Loucy (cell line): ENCODE measurements at regions not wholly inside any gene's neighbourhood (a gene's known extent, or its start where the extent isn't known, plus 50 kb on each side); places are given as distances from the start of the nearest gene placed in this dataset.

ENCODE experiments used
- H2AFZ ChIP-seq: fragments of 200-600 bp; sonication (generic); 2 replicates; pipeline ENCODE4 v1.6.0; 2016; ENCODE audit warnings: antibody characterized with exemption, mild to moderate bottlenecking, low read length, moderate library complexity
- H3F3A ChIP-seq: fragments of 200-600 bp; 2 replicates; pipeline ENCODE4 v1.6.0; 2016; ENCODE audit warnings: antibody characterized with exemption, low read depth, mild to moderate bottlenecking
- H3K27me3 ChIP-seq: fragments of 200-600 bp; sonication (generic); 2 replicates; pipeline ENCODE4 v1.6.1; 2014; ENCODE audit warnings: low read length, mild to moderate bottlenecking; ENCODE audit not compliant: insufficient read depth, poor library complexity, severe bottlenecking
- H3K36me3 ChIP-seq: fragments of 200-600 bp; sonication (generic); 2 replicates; pipeline ENCODE4 v1.6.1; 2016; ENCODE audit warnings: low read length; ENCODE audit not compliant: insufficient read depth
- H3K4me1 ChIP-seq: fragments of 200-600 bp; sonication (generic); 2 replicates; pipeline ENCODE4 v1.5.1; 2014; ENCODE audit warnings: low read length, mild to moderate bottlenecking; ENCODE audit not compliant: insufficient read depth, poor library complexity, severe bottlenecking
- H3K4me2 ChIP-seq: fragments of 200-600 bp; sonication (generic); 2 replicates; pipeline ENCODE4 v1.6.0; 2014; ENCODE audit warnings: antibody characterized with exemption, low read length, low read depth, mild to moderate bottlenecking; ENCODE audit not compliant: poor library complexity, severe bottlenecking
- H3K4me3 ChIP-seq: fragments of 200-600 bp; sonication (generic); 2 replicates; pipeline ENCODE4 v1.5.1; 2014; ENCODE audit warnings: low read length, mild to moderate bottlenecking, mixed read lengths; ENCODE audit not compliant: poor library complexity, severe bottlenecking
- H3K79me2 ChIP-seq: fragments of 200-600 bp; sonication (generic); 2 replicates; pipeline ENCODE4 v1.6.1; 2014; ENCODE audit warnings: low read length; ENCODE audit not compliant: insufficient read depth
- H3K9ac ChIP-seq: fragments of 200-600 bp; sonication (generic); 2 replicates; pipeline ENCODE4 v1.6.0; 2014; ENCODE audit warnings: mild to moderate bottlenecking, low read depth, low read length, moderate library complexity; ENCODE audit not compliant: poor library complexity, severe bottlenecking
- H3K9me2 ChIP-seq: fragments of 200-600 bp; sonication (generic); replicated peaks from 2 replicates; pipeline ENCODE4 v1.6.1; 2016; ENCODE audit warnings: low read depth, low read length, mixed read lengths
- H3K9me3 ChIP-seq: fragments of 200-600 bp; sonication (generic); 2 replicates; pipeline ENCODE4 v1.6.1; 2014; ENCODE audit warnings: mild to moderate bottlenecking, antibody characterized with exemption, low read length, low read depth; ENCODE audit not compliant: insufficient read depth
- H4K20me1 ChIP-seq: fragments of 200-600 bp; sonication (generic); 2 replicates; pipeline ENCODE4 v1.6.0; 2014; ENCODE audit warnings: antibody characterized with exemption, low read length, mild to moderate bottlenecking; ENCODE audit not compliant: insufficient read depth, poor library complexity, severe bottlenecking
- CTCF ChIP-seq: fragments of 200-600 bp; sonication (generic); conservative IDR thresholded peaks from 2 replicates; pipeline ENCODE4 v1.5.1; 2014; ENCODE audit warnings: mild to moderate bottlenecking, antibody characterized with exemption, low read length
- EZH2phosphoT487 ChIP-seq: fragments of 200-600 bp; IDR thresholded peaks from 2 replicates; pipeline ENCODE4 v1.6.1; 2018; ENCODE audit warnings: antibody characterized with exemption, mild to moderate bottlenecking, moderate library complexity, borderline replicate concordance

- peaks cover 91% of the 10 kb centered on the region for H3K27me3 ChIP-seq
- no peak overlapping the region for H2AFZ ChIP-seq
Observed at GRCh38 chr1:83764209-83764608, 234.7 kb downstream of the TTLL7 start.

GRCh38 chr1:83763361-83764095 is 235.4 kb downstream of the TTLL7 start:
- Histone ChIP-seq H4K20me1 (no peaks in the 10 kb centered on the region), H3F3A (no peaks in the 10 kb centered on the region), H3K9me2 (no peaks in the 10 kb centered on the region), H2AFZ (no peak overlapping the region), H3K4me1 (no peaks in the 10 kb centered on the region), H3K9ac (no peak overlapping the region), H3K36me3 (no peaks in the 10 kb centered on the region), H3K4me2 (no peak overlapping the region), H3K79me2 (no peaks in the 10 kb centered on the region), H3K27me3 (peaks cover 89% of the 10 kb centered on the region), H3K4me3 (no peak overlapping the region), H3K9me3 (no peaks in the 10 kb centered on the region)
- no peak for TF ChIP-seq EZH2phosphoT487
- TF ChIP-seq CTCF = no peak

More at GRCh38 chr1:83764209-83764608, 234.7 kb downstream of the TTLL7 start:
- Histone ChIP-seq H3K79me2 (no peaks in the 10 kb centered on the region), H4K20me1 (no peaks in the 10 kb centered on the region), H3K4me1 (no peaks in the 10 kb centered on the region), H3K9ac (no peak overlapping the region), H3K36me3 (no peaks in the 10 kb centered on the region), H3K4me2 (no peak overlapping the region), H3K9me2 (no peaks in the 10 kb centered on the region), H3K4me3 (no peak overlapping the region), H3K9me3 (no peaks in the 10 kb centered on the region), H3F3A (no peaks in the 10 kb centered on the region)
- TF ChIP-seq CTCF = no peak
- TF ChIP-seq EZH2phosphoT487 = no peak

GRCh38 chr1:83762416-83762815 is 236.5 kb downstream of the TTLL7 start:
- Histone ChIP-seq H3K27me3 (peaks cover 78% of the 10 kb centered on the region), H3K9me2 (no peaks in the 10 kb centered on the region), H3K9ac (no peak overlapping the region), H2AFZ (no peak overlapping the region), H3K4me2 (no peak overlapping the region), H3K4me3 (no peak overlapping the region), H3K9me3 (no peaks in the 10 kb centered on the region), H3K79me2 (no peaks in the 10 kb centered on the region), H4K20me1 (no peaks in the 10 kb centered on the region), H3K4me1 (no peaks in the 10 kb centered on the region), H3F3A (no peaks in the 10 kb centered on the region), H3K36me3 (no peaks in the 10 kb centered on the region)
- TF ChIP-seq EZH2phosphoT487 (no peak), CTCF (no peak)
